Stomach smooth muscle (tissue), 2 donors: ENCODE measurements at regions not wholly inside any gene's neighbourhood (a gene's known extent, or its start where the extent isn't known, plus 50 kb on each side); places are given as distances from the start of the nearest gene placed in this dataset.
"Not testable (repeated sequence)": the region's sequence is repeated elsewhere in the genome, so short reads cannot be mapped to it uniquely, and the experiment has no call there.

Source experiments
- H3K27ac ChIP-seq: one replicate; pipeline ENCODE4 v1.7.0; 2013; ENCODE audit warnings: mild to moderate bottlenecking, low read length, inconsistent platforms
- H3K27me3 ChIP-seq, 2 donors: one replicate each; pipeline ENCODE4 v1.7.0; 2013; ENCODE audit warnings: low read length in 2 of 2; ENCODE audit not compliant: insufficient read depth in 2 of 2, control insufficient read depth in 1 of 2
- H3K36me3 ChIP-seq, 2 donors: one replicate each; pipeline ENCODE4 v1.7.0; 2013; ENCODE audit warnings: low read length in 2 of 2; ENCODE audit not compliant: control insufficient read depth in 2 of 2, insufficient read depth in 2 of 2
- H3K4me1 ChIP-seq: one replicate; pipeline ENCODE4 v1.7.0; 2013; ENCODE audit warnings: low read length; ENCODE audit not compliant: control insufficient read depth, insufficient read depth
- H3K4me3 ChIP-seq, 2 donors: one replicate each; pipeline ENCODE4 v1.7.0; 2013; ENCODE audit warnings: low read length in 2 of 2
- H3K9ac ChIP-seq, 2 donors: one replicate each; pipeline ENCODE4 v1.7.0; 2013; ENCODE audit warnings: low read length in 2 of 2, mild to moderate bottlenecking in 1 of 2
- H3K9me3 ChIP-seq, 2 donors: one replicate each; pipeline ENCODE4 v1.7.0; 2013; ENCODE audit warnings: low read length in 2 of 2; ENCODE audit not compliant: control insufficient read depth in 2 of 2
- donor health status: healthy.
- donor health status: Pancreatic carcinoma.

DNA sequence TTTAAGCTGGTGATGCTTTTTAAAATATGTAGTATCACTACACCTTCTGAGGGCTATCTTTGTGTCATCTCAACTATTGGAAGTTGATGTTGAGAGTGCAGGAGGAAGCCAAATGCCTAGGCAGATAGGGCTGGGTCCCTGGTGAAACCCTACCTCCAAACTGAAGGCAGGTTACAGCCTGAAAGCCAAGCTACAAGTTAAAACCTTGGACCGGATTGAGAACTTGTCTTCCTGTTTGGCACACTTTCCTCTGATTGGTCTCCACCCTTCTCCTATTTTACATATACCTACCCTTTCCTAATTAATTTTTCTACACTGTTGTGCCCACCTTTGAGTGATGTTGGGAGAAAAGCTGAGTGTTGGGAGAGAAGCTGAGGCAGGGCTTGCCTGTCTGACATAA lies 287.8 kb upstream of the CNTN5 start:
- Histone ChIP-seq H3K9me3 (no peaks in the 10 kb centered on the region), H3K27me3 (no peaks in the 10 kb centered on the region), H3K9ac (no peak overlapping the region), H3K4me1 (no peaks in the 10 kb centered on the region), H3K27ac (no peak overlapping the region), H3K36me3 (no peaks in the 10 kb centered on the region), H3K4me3 (no peak overlapping the region)

DNA sequence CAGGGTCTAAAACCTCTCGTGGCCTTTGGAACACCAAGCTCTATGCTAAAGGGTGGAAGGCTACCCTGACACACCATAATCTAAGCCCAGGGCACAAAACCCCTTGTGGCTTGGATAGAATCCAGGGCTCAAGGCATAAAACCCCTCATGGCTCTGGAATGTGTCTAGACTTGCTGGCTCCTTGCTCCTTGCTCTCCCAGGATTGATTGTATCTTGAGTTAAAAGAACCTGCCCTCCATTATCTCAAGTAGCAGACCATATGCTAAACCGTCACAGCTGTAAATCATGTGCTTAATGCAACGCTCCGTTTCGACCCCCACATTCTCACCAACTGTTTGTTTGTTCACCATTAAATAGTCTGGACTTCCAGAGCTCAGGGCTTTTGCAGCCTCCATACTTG lies 287.4 kb upstream of the CNTN5 start:
- not testable (repeated sequence) for H3K27me3 ChIP-seq, H3K36me3 ChIP-seq, H3K27ac ChIP-seq, H3K9me3 ChIP-seq, H3K4me1 ChIP-seq, H3K9ac ChIP-seq, H3K4me3 ChIP-seq

GRCh38 chr11:98734686-98735085 lies 286.1 kb upstream of the CNTN5 start:
- H3K4me3 ChIP-seq: no peak overlapping the region
- no peaks in the 10 kb centered on the region for H3K27me3 ChIP-seq
- H3K9ac ChIP-seq: no peak overlapping the region
- H3K27ac ChIP-seq: no peak overlapping the region
- H3K4me1 ChIP-seq: no peaks in the 10 kb centered on the region
- no peaks in the 10 kb centered on the region for H3K36me3 ChIP-seq
- no peaks in the 10 kb centered on the region for H3K9me3 ChIP-seq

DNA sequence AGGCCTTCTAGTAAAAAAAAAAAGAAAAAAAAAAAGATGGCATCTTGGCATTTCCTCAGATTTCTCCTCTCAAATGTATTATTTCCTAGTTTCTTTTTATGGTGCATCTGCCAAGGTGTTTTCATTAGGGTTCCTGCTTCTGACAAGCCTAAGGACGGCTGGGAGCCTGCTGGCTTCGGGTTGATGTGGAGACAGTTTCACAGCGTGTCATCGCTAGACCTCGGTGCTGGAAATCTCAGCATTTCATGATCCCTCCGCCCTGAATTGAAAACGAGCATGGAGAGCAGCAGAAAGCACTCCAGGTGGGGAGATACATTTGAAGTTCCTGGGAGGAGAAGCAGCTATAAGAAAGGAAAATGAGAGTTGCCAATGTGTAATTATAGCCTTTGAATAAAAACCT lies 283.9 kb upstream of the CNTN5 start:
- Histone ChIP-seq H3K9me3 (no peaks in the 10 kb centered on the region), H3K9ac (no peak overlapping the region), H3K36me3 (no peaks in the 10 kb centered on the region), H3K27me3 (no peaks in the 10 kb centered on the region), H3K4me1 (no peaks in the 10 kb centered on the region), H3K4me3 (no peak overlapping the region), H3K27ac (no peak overlapping the region)

DNA sequence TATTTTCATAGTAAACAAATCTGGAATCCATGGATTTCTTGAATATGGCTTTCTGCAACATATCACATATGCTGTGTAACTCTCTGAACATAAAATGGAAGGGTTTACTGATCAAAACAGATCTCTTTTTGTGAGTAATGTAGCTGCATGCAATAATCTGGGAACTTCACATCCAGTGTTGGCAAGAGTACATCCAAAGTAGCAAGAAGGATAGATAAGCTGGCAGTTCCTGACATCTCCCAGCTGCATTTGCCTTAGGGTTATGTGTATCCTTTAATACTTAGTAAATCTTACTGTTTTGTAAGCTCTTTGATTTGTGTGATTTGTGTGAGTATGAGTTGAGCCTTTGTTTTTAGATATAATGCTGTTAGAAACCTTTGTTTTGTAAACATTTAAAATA lies 280.4 kb upstream of the CNTN5 start:
- Histone ChIP-seq H3K9ac (no peak overlapping the region), H3K36me3 (no peaks in the 10 kb centered on the region), H3K27me3 (no peaks in the 10 kb centered on the region), H3K9me3 (no peaks in the 10 kb centered on the region), H3K27ac (no peak overlapping the region), H3K4me1 (no peaks in the 10 kb centered on the region), H3K4me3 (no peak overlapping the region)

- H3K4me1 ChIP-seq, H3K27me3 ChIP-seq: not testable (repeated sequence)
These were observed 257.3 kb upstream of the CNTN5 start for GRCh38 chr11:98763446-98763845.

DNA sequence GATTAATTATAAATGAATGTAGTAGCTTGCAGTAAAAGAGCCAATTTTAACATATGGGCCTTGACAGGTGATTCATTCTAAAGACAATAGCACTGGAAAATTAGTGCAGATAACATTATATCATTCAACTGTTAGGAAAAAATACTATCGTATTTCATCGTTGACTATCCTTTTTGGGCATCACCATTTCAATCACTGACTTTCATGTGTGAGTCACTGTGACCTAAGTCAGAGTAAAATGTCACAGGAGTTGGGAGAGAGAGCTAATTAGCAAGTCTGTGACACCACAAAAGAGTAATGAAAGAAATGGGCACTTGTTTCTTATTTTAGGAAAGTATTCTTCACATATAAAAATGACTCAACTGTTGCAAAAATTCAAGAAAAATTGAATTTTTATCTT lies 253.8 kb upstream of the CNTN5 start:
- no peak overlapping the region for H3K27ac ChIP-seq
- H3K9ac ChIP-seq: no peak overlapping the region
- no peaks in the 10 kb centered on the region for H3K27me3 ChIP-seq
- H3K4me1 ChIP-seq: no peaks in the 10 kb centered on the region
- no peaks in the 10 kb centered on the region for H3K36me3 ChIP-seq
- H3K9me3 ChIP-seq: no peaks in the 10 kb centered on the region
- H3K4me3 ChIP-seq: no peak overlapping the region

More at GRCh38 chr11:98763446-98763845, 257.3 kb upstream of the CNTN5 start:
- not testable (repeated sequence) for H3K36me3 ChIP-seq, H3K27ac ChIP-seq, H3K9me3 ChIP-seq, H3K4me3 ChIP-seq, H3K9ac ChIP-seq

GRCh38 chr11:98770046-98770445 lies 250.7 kb upstream of the CNTN5 start:
- not testable (repeated sequence) for H3K27ac ChIP-seq, H3K9me3 ChIP-seq, H3K9ac ChIP-seq, H3K4me3 ChIP-seq, H3K4me1 ChIP-seq, H3K36me3 ChIP-seq, H3K27me3 ChIP-seq

GRCh38 chr11:98771791-98772190 lies 249.0 kb upstream of the CNTN5 start:
- Histone ChIP-seq H3K27me3 (no peaks in the 10 kb centered on the region), H3K9me3 (no peaks in the 10 kb centered on the region), H3K27ac (no peak overlapping the region), H3K9ac (no peak overlapping the region), H3K4me1 (no peaks in the 10 kb centered on the region), H3K4me3 (no peak overlapping the region), H3K36me3 (no peaks in the 10 kb centered on the region)

DNA sequence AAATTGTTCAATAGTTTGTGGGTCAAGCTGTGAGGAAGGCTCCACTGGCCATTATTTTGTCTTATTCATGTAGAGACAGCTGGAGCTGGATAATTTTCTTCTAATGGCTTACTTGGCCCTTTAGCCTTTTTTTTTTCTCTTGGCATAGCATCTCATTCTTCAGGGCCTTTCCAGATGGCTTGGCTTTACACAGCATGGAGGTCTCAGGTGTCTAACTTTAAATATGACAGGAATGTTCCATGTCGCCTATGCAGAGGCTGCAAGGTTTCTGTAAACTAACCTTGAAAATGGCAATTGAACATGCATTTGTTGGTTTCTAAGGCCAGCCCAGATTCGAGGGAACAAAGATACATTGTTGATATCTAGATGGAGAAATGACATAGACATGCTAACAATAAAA lies 247.9 kb upstream of the CNTN5 start:
- Histone ChIP-seq H3K27ac (no peak overlapping the region), H3K4me1 (no peaks in the 10 kb centered on the region), H3K9me3 (no peaks in the 10 kb centered on the region), H3K36me3 (no peaks in the 10 kb centered on the region), H3K27me3 (no peaks in the 10 kb centered on the region), H3K9ac (no peak overlapping the region), H3K4me3 (no peak overlapping the region)

- no peaks in the 10 kb centered on the region for H3K4me1 ChIP-seq
- no peak overlapping the region for H3K27ac ChIP-seq
- H3K9me3 ChIP-seq: peaks cover 2 to 6% of the 10 kb centered on the region in 2 donors
- no peaks in the 10 kb centered on the region for H3K27me3 ChIP-seq
- H3K36me3 ChIP-seq: no peaks in the 10 kb centered on the region
- no peak overlapping the region for H3K4me3 ChIP-seq
- H3K9ac ChIP-seq: no peak overlapping the region
These were observed 227.5 kb upstream of the CNTN5 start for GRCh38 chr11:98793276-98793675.

- Histone ChIP-seq H3K9ac (no peak overlapping the region), H3K27ac (no peak overlapping the region), H3K36me3 (no peaks in the 10 kb centered on the region), H3K4me3 (no peak overlapping the region), H3K27me3 (no peaks in the 10 kb centered on the region), H3K4me1 (no peaks in the 10 kb centered on the region), H3K9me3 (peaks cover 0 to 4% of the 10 kb centered on the region in 2 donors)
These were observed 222.4 kb upstream of the CNTN5 start for GRCh38 chr11:98798333-98798732.
